ENCODE measurements at regions not wholly inside any gene's neighbourhood (a gene's known extent, or its start where the extent isn't known, plus 50 kb on each side); places are given as distances from the start of the nearest gene placed in this dataset.
"Not testable (repeated sequence)": the region's sequence is repeated elsewhere in the genome, so short reads cannot be mapped to it uniquely, and the experiment has no call there.

- TF ChIP-seq CBX3 (IDR thresholded peaks at IDR 0.05; ENCODE audit: borderline replicate concordance, low read depth): no peak
These were observed 202.1 kb upstream of the ANXA10 start (continued) for GRCh38 chr4:167890226-167890625.

DNA sequence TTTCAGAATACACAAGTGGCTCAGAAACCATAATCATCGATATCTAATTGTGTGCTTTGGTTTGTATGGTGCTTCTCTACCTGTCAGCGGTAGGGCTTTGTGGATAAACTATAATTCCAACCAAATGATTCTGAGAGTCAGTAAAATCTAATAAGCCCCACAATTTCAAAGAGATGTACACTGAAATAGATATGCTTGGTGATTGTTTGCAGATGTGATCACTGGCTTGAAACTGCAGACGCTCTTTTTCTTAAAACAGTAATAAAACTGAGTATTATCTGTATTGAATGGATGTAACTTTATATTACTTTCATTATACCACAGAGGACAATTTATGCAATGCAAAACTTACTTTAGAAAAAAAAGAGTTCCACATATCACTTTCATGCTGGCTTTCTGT, 198.8 kb upstream of the ANXA10 start:
- Histone ChIP-seq H3K36me3 (ENCODE audit: control insufficient read depth in 2 of 2, insufficient read depth in 2 of 2, low read length in 1 of 2) (no peaks in the 10 kb centered on the region), H3K4me2 (ENCODE audit: control insufficient read depth, insufficient read depth) (no peak overlapping the region), H3K27me3 (replicated peaks in 1 of 2; ENCODE audit: control insufficient read depth in 2 of 2, insufficient read depth in 2 of 2, low read length in 1 of 2) (no peaks in the 10 kb centered on the region), H3K27ac (ENCODE audit: control insufficient read depth, insufficient read depth) (no peak overlapping the region), H3K9me3 (replicated peaks; ENCODE audit: control insufficient read depth, insufficient read depth, low read length) (no peaks in the 10 kb centered on the region), H2AFZ (ENCODE audit: control insufficient read depth, low read depth, low read length) (no peak overlapping the region), H3K9ac (ENCODE audit: control insufficient read depth, insufficient read depth, low read length) (no peak overlapping the region), H3K79me2 (ENCODE audit: control insufficient read depth, insufficient read depth, low read length) (no peaks in the 10 kb centered on the region), H3K4me1 (ENCODE audit: control insufficient read depth, insufficient read depth, low read length) (no peaks in the 10 kb centered on the region), H4K20me1 (ENCODE audit: control insufficient read depth, insufficient read depth) (no peaks in the 10 kb centered on the region), H3K4me3 (no peak overlapping the region)
- no peak for ATAC-seq
- no peak for TF ChIP-seq NBN (IDR thresholded peaks at IDR 0.05)
- TF ChIP-seq HCFC1 (IDR thresholded peaks at IDR 0.05; ENCODE audit: low read length): no peak
- TF ChIP-seq BRCA1 (IDR thresholded peaks at IDR 0.05; ENCODE audit: low read depth, low read length): no peak
- no peak for TF ChIP-seq SUZ12 (IDR thresholded peaks at IDR 0.05; ENCODE audit: unreplicated experiment)
- no peak for TF ChIP-seq SIN3A (IDR thresholded peaks at IDR 0.05; ENCODE audit: low read depth, low read length)
- no peak for TF ChIP-seq POLR2AphosphoS5 (IDR thresholded peaks at IDR 0.05; ENCODE audit: low read length)
- TF ChIP-seq, protein P1, sequence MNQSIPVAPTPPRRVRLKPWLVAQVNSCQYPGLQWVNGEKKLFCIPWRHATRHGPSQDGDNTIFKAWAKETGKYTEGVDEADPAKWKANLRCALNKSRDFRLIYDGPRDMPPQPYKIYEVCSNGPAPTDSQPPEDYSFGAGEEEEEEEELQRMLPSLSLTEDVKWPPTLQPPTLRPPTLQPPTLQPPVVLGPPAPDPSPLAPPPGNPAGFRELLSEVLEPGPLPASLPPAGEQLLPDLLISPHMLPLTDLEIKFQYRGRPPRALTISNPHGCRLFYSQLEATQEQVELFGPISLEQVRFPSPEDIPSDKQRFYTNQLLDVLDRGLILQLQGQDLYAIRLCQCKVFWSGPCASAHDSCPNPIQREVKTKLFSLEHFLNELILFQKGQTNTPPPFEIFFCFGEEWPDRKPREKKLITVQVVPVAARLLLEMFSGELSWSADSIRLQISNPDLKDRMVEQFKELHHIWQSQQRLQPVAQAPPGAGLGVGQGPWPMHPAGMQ (IDR thresholded peaks at IDR 0.05; ENCODE audit: borderline replicate concordance): no peak
- no peak for TF ChIP-seq ZBTB33 (IDR thresholded peaks at IDR 0.05)
- no peak for TF ChIP-seq KDM1A (IDR thresholded peaks at IDR 0.05; ENCODE audit: borderline replicate concordance)
- no TSS peak for BruUV-seq (replicated peaks)
- RAD21 ChIA-PET (ENCODE audit: unreplicated experiment): no interaction called here
- CTCF ChIA-PET: no interaction called here
- intact Hi-C loops (cut with micrococcal nuclease; ENCODE audit: unreplicated experiment): no loop called here
- no peak for FAIRE-seq
- WGBS (ENCODE audit: insufficient coverage, insufficient replicate concordance, low lambda C conversion rate, missing lambda C conversion rate): 41% methylated on average over 3 of the region's 3 CpGs
- POLR2A ChIA-PET: no interaction called here
- in situ Hi-C loops (cut with MboI): no loop called here
- SMC1A ChIA-PET (ENCODE audit: uncharacterized antibody, unreplicated experiment): no interaction called here
- DNase-seq (ENCODE audit: low read depth, low spot score): no peak

DNA sequence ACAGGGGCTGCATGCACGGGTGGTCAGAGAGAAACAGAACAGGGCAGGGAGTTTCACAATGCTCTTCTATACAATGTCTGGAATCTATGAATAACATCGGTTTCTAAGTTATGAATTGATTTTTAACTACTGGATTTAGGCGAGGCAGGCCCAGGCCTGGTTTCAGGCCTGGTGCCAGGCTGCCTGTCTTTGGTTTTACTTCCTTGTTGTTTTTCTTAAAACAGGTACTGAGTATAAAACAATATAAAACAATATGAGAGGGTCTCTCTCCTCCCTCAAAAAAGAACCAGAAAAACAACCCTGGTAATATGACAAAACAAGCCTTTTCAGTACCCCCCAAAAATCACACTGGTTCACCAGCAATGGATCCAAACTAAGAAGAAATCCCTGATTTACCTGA, 196.1 kb upstream of the ANXA10 start:
- H3K27ac ChIP-seq (ENCODE audit: control insufficient read depth, insufficient read depth); H3K79me2 ChIP-seq (ENCODE audit: control insufficient read depth, insufficient read depth, low read length); H4K20me1 ChIP-seq (ENCODE audit: control insufficient read depth, insufficient read depth); FAIRE-seq; SMC1A ChIA-PET (ENCODE audit: uncharacterized antibody, unreplicated experiment); H3K4me1 ChIP-seq (ENCODE audit: control insufficient read depth, insufficient read depth, low read length); DNase-seq (ENCODE audit: low read depth, low spot score); BruUV-seq (replicated peaks); H3K27me3 ChIP-seq (replicated peaks in 1 of 2; ENCODE audit: control insufficient read depth in 2 of 2, insufficient read depth in 2 of 2, low read length in 1 of 2); ATAC-seq; H3K9me3 ChIP-seq (replicated peaks; ENCODE audit: control insufficient read depth, insufficient read depth, low read length); H3K4me2 ChIP-seq (ENCODE audit: control insufficient read depth, insufficient read depth); POLR2A ChIA-PET; H3K36me3 ChIP-seq (ENCODE audit: control insufficient read depth in 2 of 2, insufficient read depth in 2 of 2, low read length in 1 of 2); H3K9ac ChIP-seq (ENCODE audit: control insufficient read depth, insufficient read depth, low read length); RAD21 ChIA-PET (ENCODE audit: unreplicated experiment); CTCF ChIA-PET; H2AFZ ChIP-seq (ENCODE audit: control insufficient read depth, low read depth, low read length); in situ Hi-C loops (cut with MboI); H3K4me3 ChIP-seq; intact Hi-C loops (cut with micrococcal nuclease; ENCODE audit: unreplicated experiment): not testable (repeated sequence)
- WGBS (ENCODE audit: insufficient coverage, insufficient replicate concordance, low lambda C conversion rate, missing lambda C conversion rate): 29% methylated on average over 3 of the region's 3 CpGs

Measured in GM12878 (cell line).